ENCODE measurements at regions not wholly inside any gene's neighbourhood (a gene's known extent, or its start where the extent isn't known, plus 50 kb on each side); places are given as distances from the start of the nearest gene placed in this dataset.

DNA sequence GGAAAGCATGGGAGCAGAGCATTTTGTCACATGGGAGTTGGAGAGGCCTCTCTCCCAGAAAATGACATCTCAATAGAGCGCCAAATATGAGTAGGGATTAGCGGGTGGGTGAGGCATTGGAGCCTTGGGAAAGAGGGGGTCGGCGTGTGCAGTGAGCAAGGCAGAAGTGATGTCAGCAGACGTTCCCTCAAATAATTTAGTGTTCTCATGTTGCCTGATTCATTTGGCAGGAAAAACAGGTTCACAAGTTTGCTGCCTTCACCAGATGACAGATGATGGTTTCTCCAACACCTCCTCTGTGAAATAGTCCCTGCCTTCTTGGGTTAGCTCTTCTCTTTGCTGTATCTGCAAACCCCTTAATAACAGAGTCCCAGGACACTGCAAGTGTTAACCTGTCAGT lies 118.5 kb upstream of the ARHGAP20 start:
- intact Hi-C loops (cut with DNase I, micrococcal nuclease): no loop called here
- H3K36me3 ChIP-seq (ENCODE audit: low read depth): no peaks in the 10 kb centered on the region
- no peak for DNase-seq
- no peak for ATAC-seq
- H3K4me3 ChIP-seq: no peak overlapping the region
- no peaks in the 10 kb centered on the region for H3K9me3 ChIP-seq
- H3K4me1 ChIP-seq (ENCODE audit: low read depth): no peaks in the 10 kb centered on the region
- TF ChIP-seq CTCF (IDR thresholded peaks at IDR 0.05): no peak

- no peaks in the 10 kb centered on the region for H3K9me3 ChIP-seq
- intact Hi-C loops (cut with DNase I, micrococcal nuclease): no loop called here
- DNase-seq: no peak
- H3K36me3 ChIP-seq (ENCODE audit: low read depth): no peaks in the 10 kb centered on the region
- H3K4me3 ChIP-seq: no peak overlapping the region
- TF ChIP-seq CTCF (IDR thresholded peaks at IDR 0.05): no peak
- ATAC-seq: no peak
- H3K4me1 ChIP-seq (ENCODE audit: low read depth): no peaks in the 10 kb centered on the region
Measured at GRCh38 chr11:110830344-110830743, 118.1 kb upstream of the ARHGAP20 start.

DNA sequence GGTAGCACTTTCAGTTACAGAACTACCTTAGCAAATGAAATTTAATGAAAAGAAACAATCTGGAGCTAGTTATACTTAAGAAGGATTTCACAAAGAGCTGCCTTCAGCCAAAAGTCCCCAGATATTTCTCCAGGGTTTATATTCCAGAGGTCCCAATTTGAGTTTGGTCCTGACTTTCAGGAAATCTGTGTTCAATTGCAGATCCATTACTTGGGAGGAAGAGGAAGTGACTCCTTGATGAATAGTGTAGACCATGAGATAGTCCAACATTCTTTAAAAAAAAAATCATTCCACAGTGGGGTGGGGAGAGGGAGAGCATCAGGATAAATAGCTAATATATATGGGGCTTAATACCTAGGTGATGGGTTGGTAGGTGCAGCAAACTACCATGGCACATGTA lies 117.6 kb upstream of the ARHGAP20 start:
- no peak for ATAC-seq
- H3K4me1 ChIP-seq (ENCODE audit: low read depth): no peaks in the 10 kb centered on the region
- DNase-seq: no peak
- intact Hi-C loops (cut with DNase I, micrococcal nuclease): no loop called here
- no peak overlapping the region for H3K4me3 ChIP-seq
- no peaks in the 10 kb centered on the region for H3K36me3 ChIP-seq (ENCODE audit: low read depth)
- H3K9me3 ChIP-seq: no peaks in the 10 kb centered on the region
- TF ChIP-seq CTCF (IDR thresholded peaks at IDR 0.05): no peak

GRCh38 chr11:110828086-110828485 lies 115.8 kb upstream of the ARHGAP20 start:
- H3K36me3 ChIP-seq (ENCODE audit: low read depth): no peaks in the 10 kb centered on the region
- TF ChIP-seq CTCF (IDR thresholded peaks at IDR 0.05): no peak
- ATAC-seq (no peak), DNase-seq (no peak)
- H3K9me3 ChIP-seq: no peaks in the 10 kb centered on the region
- no peaks in the 10 kb centered on the region for H3K4me1 ChIP-seq (ENCODE audit: low read depth)
- no peak overlapping the region for H3K4me3 ChIP-seq
- intact Hi-C loops (cut with DNase I, micrococcal nuclease): no loop called here

- H3K9me3 ChIP-seq: no peaks in the 10 kb centered on the region
- ATAC-seq (no peak), DNase-seq (no peak)
- no peaks in the 10 kb centered on the region for H3K36me3 ChIP-seq (ENCODE audit: low read depth)
- TF ChIP-seq CTCF (IDR thresholded peaks at IDR 0.05): no peak
- H3K4me3 ChIP-seq: no peak overlapping the region
- intact Hi-C loops (cut with DNase I, micrococcal nuclease): no loop called here
- no peaks in the 10 kb centered on the region for H3K4me1 ChIP-seq (ENCODE audit: low read depth)
Measured at GRCh38 chr11:110827276-110827675, 115.0 kb upstream of the ARHGAP20 start.

DNA sequence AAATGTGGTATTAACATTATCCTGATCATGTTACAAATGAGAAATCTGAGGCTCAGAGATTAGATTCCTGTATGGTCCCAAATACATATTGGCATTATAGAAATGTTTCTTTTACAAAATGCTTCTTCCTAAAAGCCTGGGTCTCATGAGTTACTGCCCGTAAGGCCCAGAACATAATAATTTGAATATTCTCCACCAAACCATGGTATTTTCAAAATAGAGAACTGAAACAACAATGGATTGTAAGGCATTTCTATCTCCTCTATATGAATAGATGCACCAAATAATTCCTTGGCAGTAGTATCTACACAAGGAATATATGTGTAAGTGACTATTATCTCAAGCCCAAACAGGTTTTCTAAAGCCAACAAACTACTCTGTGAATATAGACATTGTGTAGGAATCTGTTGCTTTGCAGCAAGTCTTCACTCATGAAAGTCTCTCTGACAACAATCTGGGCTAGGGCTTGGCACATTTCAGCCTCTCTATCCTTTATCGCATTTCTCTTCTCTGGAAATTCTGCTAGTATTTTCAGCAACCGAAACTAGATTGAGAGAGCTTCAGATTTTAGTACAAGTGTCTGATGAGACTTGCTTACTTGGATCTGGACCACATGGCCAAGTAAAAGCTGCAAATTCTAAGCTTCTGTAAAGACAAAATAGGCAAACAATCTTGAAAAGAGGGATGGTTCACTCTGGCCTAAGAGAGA lies 112.8 kb upstream of the ARHGAP20 start:
- TF ChIP-seq CTCF (IDR thresholded peaks at IDR 0.05): no peak
- intact Hi-C loops (cut with DNase I, micrococcal nuclease): no loop called here

More for the DNA sequence above, 112.8 kb upstream of the ARHGAP20 start:
- Histone ChIP-seq H3K36me3 (ENCODE audit: low read depth) (no peaks in the 10 kb centered on the region), H3K4me1 (ENCODE audit: low read depth) (no peaks in the 10 kb centered on the region), H3K9me3 (no peaks in the 10 kb centered on the region), H3K4me3 (no peak overlapping the region)
- DNase-seq (no peak), ATAC-seq (no peak)
